Spleen (tissue), 11 donors: ENCODE measurements at regions not wholly inside any gene's neighbourhood (a gene's known extent, or its start where the extent isn't known, plus 50 kb on each side); places are given as distances from the start of the nearest gene placed in this dataset.

Experiments used
- DNase-seq: peaks from one replicate; pipeline ENCODE4 v3.0.0-alpha.2; 2020
- H3K27ac ChIP-seq, 8 donors: fragments of 200-600 bp; sonication (generic) in 7 of 8; 1 replicate in 4 of 8; 2 replicates in 4 of 8; pipeline versions ENCODE4 v1.5.0 to v1.8.0; 2016 to 2021; ENCODE audit warnings: inconsistent platforms in 4 of 8, mild to moderate bottlenecking in 4 of 8, moderate library complexity in 1 of 8
- H3K27me3 ChIP-seq, 7 donors: fragments of 200-600 bp; sonication (generic) in 6 of 7; replicated peaks in 1 of 7; 1 replicate in 4 of 7; 2 replicates in 3 of 7; pipeline versions ENCODE4 v1.5.0 to v1.8.0; 2016 to 2021; ENCODE audit warnings: inconsistent platforms in 3 of 7, mild to moderate bottlenecking in 1 of 7
- H3K36me3 ChIP-seq, 6 donors: fragments of 200-600 bp; sonication (generic) in 5 of 6; 1 replicate in 4 of 6; 2 replicates in 2 of 6; pipeline versions ENCODE4 v1.5.0 to v1.8.0; 2016 to 2021; ENCODE audit warnings: inconsistent platforms in 2 of 6
- H3K4me1 ChIP-seq, 6 donors: fragments of 200-600 bp; sonication (generic) in 5 of 6; 1 replicate in 3 of 6; 2 replicates in 3 of 6; pipeline versions ENCODE4 v1.5.0 to v1.8.0; 2016 to 2021; ENCODE audit warnings: inconsistent platforms in 3 of 6
- H3K4me3 ChIP-seq, 8 donors: fragments of 200-600 bp; sonication (generic) in 7 of 8; 1 replicate in 4 of 8; 2 replicates in 4 of 8; pipeline versions ENCODE4 v1.5.0 to v1.8.0; 2016 to 2021; ENCODE audit warnings: inconsistent platforms in 4 of 8, mild to moderate bottlenecking in 4 of 8, moderate library complexity in 2 of 8
- H3K9me3 ChIP-seq, 8 donors: fragments of 200-600 bp; sonication (generic) in 7 of 8; 1 replicate in 4 of 8; 2 replicates in 4 of 8; pipeline versions ENCODE4 v1.5.0 to v1.8.0; 2016 to 2021; ENCODE audit warnings: inconsistent platforms in 4 of 8
- POLR2A ChIP-seq, 3 donors: fragments of 450-650 bp; IDR thresholded peaks; one replicate each; pipeline ENCODE4 v1.5.1; 2017; ENCODE audit warnings: antibody characterized with exemption in 3 of 3, mild to moderate bottlenecking in 1 of 3
- POLR2AphosphoS5 ChIP-seq, 3 donors: sonication (generic); formaldehyde crosslinking; IDR thresholded peaks; one replicate each; pipeline ENCODE4 v1.5.1; 2017; ENCODE audit warnings: antibody characterized with exemption in 3 of 3
- WGBS, 5 donors: extraction: QIAGEN DNeasy Blood & Tissue Kit in 3 of 5; methylation state at CpG; one replicate each; pipeline versions ENCODE4 v1.1.5 to v1.1.7; 2013 to 2018; 5-methylcytosine and 5-hydroxymethylcytosine counted together
- intact Hi-C: fragments of 100-400 bp; cut with DNase I; formaldehyde crosslinking; loops from one replicate; pipeline ENCODE4 v1.15.0; 2023; ENCODE audit warnings: low total_unique reads
- TF ChIP-seq, protein P1 (sequence below), 11 experiments: fragments of 200-600 bp in 7 of 11; fragments of 450-650 bp in 4 of 11; sonication (generic) in 4 of 11; IDR thresholded peaks in 8 of 11; conservative IDR thresholded peaks in 3 of 11; 1 replicate in 7 of 11; 2 replicates in 4 of 11; pipeline versions ENCODE4 v1.4.0 to v1.8.0; 2016 to 2021; ENCODE audit warnings: antibody characterized with exemption in 11 of 11, inconsistent platforms in 4 of 11, mild to moderate bottlenecking in 1 of 11
- donor health status: healthy with polysubstance abuse.
- donor health status: DM: no; HTN: no; CAD: no; lungs with moderate emphysema.
- donor health status: DM: no; HTN: no; CAD: no.
- donor health status: Bipolar disorder and iron deficiency.
- donor health status: healthy.
- donor health status: DM: no; HTN: no; CAD: no.
- donor health status: DM: yes; HTN: yes; CAD: no.

DNA sequence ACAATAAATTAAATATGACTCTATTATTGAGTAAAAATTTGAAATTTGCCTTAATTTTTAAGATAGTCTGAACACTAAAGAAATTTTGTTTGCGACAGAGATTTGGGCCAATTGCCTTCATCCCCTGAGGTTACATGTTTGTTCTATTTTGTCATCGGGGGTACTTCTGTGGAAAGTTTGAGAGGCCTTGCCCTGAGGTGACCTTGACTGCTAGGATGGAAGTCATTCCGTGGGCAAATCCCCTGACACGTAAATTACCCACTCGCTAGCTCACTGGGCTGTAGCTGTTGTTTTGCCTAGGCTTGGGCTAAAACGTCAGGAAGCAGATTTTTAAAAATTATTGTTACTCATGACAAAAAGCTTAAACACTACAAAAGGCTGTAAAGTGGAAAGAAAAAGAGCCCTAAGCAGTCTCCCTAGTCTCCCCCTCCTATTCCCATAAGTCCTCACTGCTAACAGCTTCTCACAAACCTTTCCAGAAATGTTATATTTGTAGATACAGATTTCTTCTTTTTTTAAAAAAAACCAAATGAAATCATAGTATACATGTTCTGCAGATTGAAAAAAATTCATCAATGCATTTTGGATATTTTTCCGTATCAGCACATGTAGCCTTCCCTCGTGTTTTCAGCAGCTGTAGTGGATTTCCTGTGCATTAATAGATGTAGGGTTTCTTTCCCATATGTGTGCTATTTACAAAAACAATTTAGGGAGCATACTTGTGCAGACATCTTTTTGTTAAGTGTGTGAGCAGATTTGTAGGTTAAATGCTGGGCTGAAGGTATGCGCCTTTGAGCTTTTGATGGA is 142.7 kb downstream of the MRPS6 start:
- Histone ChIP-seq H3K27me3 (no peaks in the 10 kb centered on the region), H3K9me3 (peaks cover 0 to 19% (median 8%) of the 10 kb centered on the region in 8 donors), H3K36me3 (no peaks in the 10 kb centered on the region), H3K4me1 (no peaks in the 10 kb centered on the region), H3K27ac (no peak overlapping the region), H3K4me3 (no peak overlapping the region)
- 59 to 69% (median 64%) methylated on average over 9 of the region's 9 CpGs for WGBS, 5 donors
- intact Hi-C loops = no loop called here
- TF ChIP-seq POLR2A (IDR thresholded peaks at IDR 0.05) = no peak
- TF ChIP-seq, protein P1, sequence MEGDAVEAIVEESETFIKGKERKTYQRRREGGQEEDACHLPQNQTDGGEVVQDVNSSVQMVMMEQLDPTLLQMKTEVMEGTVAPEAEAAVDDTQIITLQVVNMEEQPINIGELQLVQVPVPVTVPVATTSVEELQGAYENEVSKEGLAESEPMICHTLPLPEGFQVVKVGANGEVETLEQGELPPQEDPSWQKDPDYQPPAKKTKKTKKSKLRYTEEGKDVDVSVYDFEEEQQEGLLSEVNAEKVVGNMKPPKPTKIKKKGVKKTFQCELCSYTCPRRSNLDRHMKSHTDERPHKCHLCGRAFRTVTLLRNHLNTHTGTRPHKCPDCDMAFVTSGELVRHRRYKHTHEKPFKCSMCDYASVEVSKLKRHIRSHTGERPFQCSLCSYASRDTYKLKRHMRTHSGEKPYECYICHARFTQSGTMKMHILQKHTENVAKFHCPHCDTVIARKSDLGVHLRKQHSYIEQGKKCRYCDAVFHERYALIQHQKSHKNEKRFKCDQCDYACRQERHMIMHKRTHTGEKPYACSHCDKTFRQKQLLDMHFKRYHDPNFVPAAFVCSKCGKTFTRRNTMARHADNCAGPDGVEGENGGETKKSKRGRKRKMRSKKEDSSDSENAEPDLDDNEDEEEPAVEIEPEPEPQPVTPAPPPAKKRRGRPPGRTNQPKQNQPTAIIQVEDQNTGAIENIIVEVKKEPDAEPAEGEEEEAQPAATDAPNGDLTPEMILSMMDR (IDR thresholded peaks at IDR 0.05 in 8 of 11, conservative IDR thresholded peaks at IDR 0.05 in 3 of 11) = no peak
- no peak for TF ChIP-seq POLR2AphosphoS5 (IDR thresholded peaks at IDR 0.05)
- no peak for DNase-seq

DNA sequence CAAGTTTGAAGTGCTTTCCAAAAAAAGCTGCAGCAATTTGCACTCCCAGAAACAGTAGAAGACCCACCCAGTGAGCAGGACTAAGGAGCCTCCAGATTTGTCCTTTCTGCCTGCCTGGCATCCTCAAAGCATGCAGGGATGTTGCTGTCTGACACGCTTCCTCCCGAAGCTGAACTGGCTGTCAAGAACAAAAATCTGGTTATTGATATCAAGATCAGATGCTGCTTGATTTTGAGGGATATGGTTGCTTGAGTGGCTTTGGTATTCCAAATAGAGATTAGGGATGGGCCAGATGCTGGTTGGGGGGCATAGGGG is 143.3 kb downstream of the MRPS6 start:
- no peaks in the 10 kb centered on the region for H3K4me1 ChIP-seq
- H3K27ac ChIP-seq = no peak overlapping the region
- 37 to 63% (median 42%) methylated on average over 2 of the region's 2 CpGs for WGBS, 5 donors
- intact Hi-C loops = no loop called here
- no peak for DNase-seq
- peaks cover 0 to 19% (median 8%) of the 10 kb centered on the region in 8 donors for H3K9me3 ChIP-seq
- no peaks in the 10 kb centered on the region for H3K36me3 ChIP-seq
- TF ChIP-seq, protein P1 (IDR thresholded peaks at IDR 0.05 in 8 of 11, conservative IDR thresholded peaks at IDR 0.05 in 3 of 11) = no peak
- TF ChIP-seq POLR2A (IDR thresholded peaks at IDR 0.05) (no peak), POLR2AphosphoS5 (IDR thresholded peaks at IDR 0.05) (no peak)
- no peaks in the 10 kb centered on the region for H3K27me3 ChIP-seq
- H3K4me3 ChIP-seq = no peak overlapping the region

DNA sequence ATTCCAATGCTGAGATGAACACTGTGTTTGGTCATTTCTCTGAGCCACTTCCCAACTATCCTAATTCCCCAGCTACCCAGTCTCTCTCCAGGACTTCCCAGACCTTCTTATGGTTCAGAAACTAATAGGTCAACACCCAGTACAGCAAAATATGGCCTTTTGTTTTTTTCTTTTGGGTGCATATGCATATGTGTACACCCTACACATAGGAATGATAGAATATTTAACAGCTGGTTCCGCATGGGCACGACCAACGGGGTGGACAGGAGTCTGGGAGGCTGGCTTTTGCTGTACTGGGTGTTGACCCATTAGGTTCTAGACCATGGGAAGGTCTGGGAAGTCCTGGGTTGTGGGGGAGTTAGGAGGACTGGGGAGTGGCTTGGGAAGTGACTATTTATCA is 143.9 kb downstream of the MRPS6 start:
- no peak for TF ChIP-seq POLR2A (IDR thresholded peaks at IDR 0.05)
- TF ChIP-seq, protein P1 (IDR thresholded peaks at IDR 0.05 in 8 of 11, conservative IDR thresholded peaks at IDR 0.05 in 3 of 11) = no peak
- TF ChIP-seq POLR2AphosphoS5 (IDR thresholded peaks at IDR 0.05) = no peak
- no peaks in the 10 kb centered on the region for H3K36me3 ChIP-seq
- peaks cover 0 to 19% (median 8%) of the 10 kb centered on the region in 8 donors for H3K9me3 ChIP-seq
- no peak for DNase-seq
- 86 to 95% (median 92%) methylated on average over 3 of the region's 3 CpGs for WGBS, 5 donors
- no peak overlapping the region for H3K27ac ChIP-seq
- H3K4me1 ChIP-seq = no peaks in the 10 kb centered on the region
- H3K4me3 ChIP-seq = no peak overlapping the region
- no peaks in the 10 kb centered on the region for H3K27me3 ChIP-seq
- intact Hi-C loops = no loop called here

DNA sequence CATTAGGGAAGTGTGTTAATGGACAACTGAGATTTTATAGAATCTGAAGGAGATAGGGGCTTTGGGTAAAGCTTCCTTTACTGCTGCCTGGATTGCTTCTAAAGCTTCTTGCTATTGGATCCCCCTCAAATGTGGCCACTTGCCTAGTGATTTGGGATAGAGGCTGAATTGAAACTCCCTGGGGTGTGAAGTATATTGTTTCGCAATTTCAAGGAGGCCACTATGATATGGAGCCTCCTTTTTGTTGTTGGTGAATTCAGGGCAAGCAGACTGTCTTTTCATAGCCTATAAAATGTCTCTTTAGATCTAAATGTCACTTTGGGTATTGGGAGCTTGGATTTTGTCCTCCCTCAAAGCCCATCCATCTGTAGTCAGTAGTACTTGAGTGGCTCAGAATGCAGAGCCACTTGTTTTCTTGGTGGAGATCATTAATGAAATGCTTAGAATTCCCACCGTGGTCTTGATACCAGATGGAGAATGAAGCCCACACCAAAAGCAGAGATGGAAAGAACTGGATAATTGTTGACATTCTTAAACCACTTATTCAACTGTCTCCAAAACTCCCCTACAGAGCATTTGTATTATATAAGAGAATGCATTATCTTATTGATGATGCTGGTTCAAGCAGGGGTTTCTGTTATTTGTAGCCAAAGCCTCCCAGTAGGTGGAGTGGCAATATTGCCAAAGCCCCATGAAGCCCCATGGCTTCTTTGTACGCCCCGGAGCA is 144.3 kb upstream of the KCNE2 start:
- no peak overlapping the region for H3K4me3 ChIP-seq
- no peaks in the 10 kb centered on the region for H3K27me3 ChIP-seq
- no peaks in the 10 kb centered on the region for H3K4me1 ChIP-seq
- no peak overlapping the region for H3K27ac ChIP-seq
- intact Hi-C loops = no loop called here
- H3K36me3 ChIP-seq = no peaks in the 10 kb centered on the region
- no peak for DNase-seq
- WGBS, 5 donors = 86 to 94% (median 87%) methylated on average over 4 of the region's 4 CpGs
- TF ChIP-seq, protein P1 (IDR thresholded peaks at IDR 0.05 in 8 of 11, conservative IDR thresholded peaks at IDR 0.05 in 3 of 11) = no peak
- TF ChIP-seq POLR2AphosphoS5 (IDR thresholded peaks at IDR 0.05) (no peak), POLR2A (IDR thresholded peaks at IDR 0.05) (no peak)
- peaks cover 0 to 5% (median 2%) of the 10 kb centered on the region in 8 donors for H3K9me3 ChIP-seq
